K562 (cell line): ENCODE measurements at regions not wholly inside any gene's neighbourhood (a gene's known extent, or its start where the extent isn't known, plus 50 kb on each side); places are given as distances from the start of the nearest gene placed in this dataset.
A peak's percentile ranks its signal among the peaks of the same experiment; 100 is the strongest.

ENCODE experiments used
- BACH1 ChIP-seq: fragments of 200-800 bp; sonication (Bioruptor generic); IDR thresholded peaks from 2 replicates; pipeline ENCODE4 v1.6.1; 2016; ENCODE audit warnings: missing genetic modification characterization, missing compliant biosample characterization
- CCNT2 ChIP-seq: IDR thresholded peaks from 2 replicates; pipeline ENCODE4 v1.6.1; 2011; ENCODE audit warnings: borderline replicate concordance, low read depth, mild to moderate bottlenecking, moderate library complexity, mixed read lengths, low read length; ENCODE audit not compliant: insufficient read length; ENCODE audit errors: extremely low read depth
- CHD2 ChIP-seq: IDR thresholded peaks from 2 replicates; pipeline ENCODE4 v1.6.1; 2011; ENCODE audit warnings: low read depth, low read length
- GTF3C2 ChIP-seq: IDR thresholded peaks from 3 replicates; pipeline ENCODE4 v1.6.1; 2011; ENCODE audit warnings: borderline replicate concordance, mild to moderate bottlenecking, moderate library complexity; ENCODE audit not compliant: insufficient read length; ENCODE audit errors: extremely low read depth
- HSF4 ChIP-seq: fragments of 250-450 bp; sonication (Bioruptor Pico); IDR thresholded peaks from 2 replicates; pipeline ENCODE4 v2.1.2; 2022; ENCODE audit warnings: mild to moderate bottlenecking, moderate library complexity, borderline replicate concordance
- IRF2 ChIP-seq: sonication (generic); formaldehyde crosslinking; IDR thresholded peaks from 2 replicates; pipeline ENCODE4 v1.8.1; 2022; ENCODE audit warnings: mild to moderate bottlenecking, missing genetic modification reagents
- KDM5B ChIP-seq: fragments of 200-600 bp; sonication (generic); IDR thresholded peaks from 2 replicates; pipeline ENCODE4 v1.6.1; 2012; ENCODE audit warnings: low read depth, mild to moderate bottlenecking, moderate library complexity, low read length, control low read depth, inconsistent platforms; ENCODE audit not compliant: insufficient replicate concordance
- MAFF ChIP-seq: IDR thresholded peaks from 2 replicates; pipeline ENCODE4 v1.6.1; 2012; ENCODE audit warnings: low read length, improper control_type of control experiment
- MAX ChIP-seq: sonication (generic); formaldehyde crosslinking; IDR thresholded peaks from 2 replicates; pipeline ENCODE4 v1.9.0; 2022; ENCODE audit warnings: mild to moderate bottlenecking, missing genetic modification reagents
- MED1 ChIP-seq: sonication (generic); formaldehyde crosslinking; IDR thresholded peaks from 2 replicates; pipeline ENCODE4 v1.8.1; 2023; ENCODE audit warnings: missing genetic modification reagents, borderline replicate concordance
- NFE2 ChIP-seq: IDR thresholded peaks from 2 replicates; pipeline ENCODE4 v1.6.1; 2014; ENCODE audit warnings: antibody characterized with exemption, low read depth
- NFIC ChIP-seq: fragments of 450-650 bp; IDR thresholded peaks from 2 replicates; pipeline ENCODE4 v1.6.1; 2017; ENCODE audit warnings: mild to moderate bottlenecking, inconsistent platforms
- NR1H2 ChIP-seq: sonication (generic); formaldehyde crosslinking; IDR thresholded peaks from 2 replicates; pipeline ENCODE4 v1.4.0; 2020; ENCODE audit warnings: mild to moderate bottlenecking, missing genetic modification reagents
- PML ChIP-seq: IDR thresholded peaks from 2 replicates; pipeline ENCODE4 v1.6.1; 2012; ENCODE audit warnings: low read length, inconsistent platforms
- PPARD ChIP-seq: fragments of 250-450 bp; sonication (Bioruptor Pico); IDR thresholded peaks from 2 replicates; pipeline ENCODE4 v1.8.0; 2022; ENCODE audit warnings: inconsistent platforms, mild to moderate bottlenecking, moderate library complexity
- RFX1 ChIP-seq: fragments of 450-650 bp; IDR thresholded peaks from 2 replicates; pipeline ENCODE4 v1.6.1; 2016; ENCODE audit warnings: mild to moderate bottlenecking, moderate library complexity
- STAT5B ChIP-seq: fragments of 250-450 bp; sonication (Bioruptor Pico); IDR thresholded peaks from 2 replicates; pipeline ENCODE4 v1.8.0; 2021; ENCODE audit warnings: mild to moderate bottlenecking, inconsistent platforms
- TEAD1 ChIP-seq, 2 experiments: fragments of 450-650 bp in 1 of 2; sonication (generic) in 1 of 2; formaldehyde crosslinking; IDR thresholded peaks; 2 replicates each; pipeline versions ENCODE4 v1.4.0 to v1.8.0; 2020 to 2022; ENCODE audit warnings: mild to moderate bottlenecking in 2 of 2, missing genetic modification reagents in 1 of 2
- TOE1 ChIP-seq, 2 experiments: fragments of 450-650 bp in 1 of 2; sonication (generic) in 1 of 2; formaldehyde crosslinking in 1 of 2; IDR thresholded peaks; 2 replicates each; pipeline versions ENCODE4 v1.7.1 to v1.8.0; 2016 to 2022; ENCODE audit warnings: borderline replicate concordance in 2 of 2, mild to moderate bottlenecking in 2 of 2, antibody characterized with exemption in 1 of 2, inconsistent platforms in 1 of 2, low read depth in 1 of 2, missing genetic modification reagents in 1 of 2, moderate library complexity in 1 of 2
- USF1 ChIP-seq: sonication (generic); formaldehyde crosslinking; IDR thresholded peaks from 2 replicates; pipeline ENCODE4 v1.9.0; 2022; ENCODE audit warnings: mild to moderate bottlenecking, missing genetic modification reagents
- ZEB2 ChIP-seq: fragments of 450-650 bp; IDR thresholded peaks from 2 replicates; pipeline ENCODE4 v1.6.1; 2016
- ZNF347 ChIP-seq: fragments of 450-650 bp; formaldehyde crosslinking; IDR thresholded peaks from 2 replicates; pipeline ENCODE4 v1.4.0; 2020; ENCODE audit warnings: low read depth, mild to moderate bottlenecking, moderate library complexity
- ZNF655 ChIP-seq: fragments of 250-450 bp; sonication (Bioruptor Pico); IDR thresholded peaks from 2 replicates; pipeline ENCODE4 v1.5.0; 2021

- TF ChIP-seq KDM5B (no peak), MAX (no peak), TOE1 (IDR thresholded peaks at IDR 0.05; ENCODE audit: borderline replicate concordance) (no peak), TOE1 (CRISPR knock-in tag; IDR thresholded peaks at IDR 0.05; ENCODE audit: borderline replicate concordance, low read depth) (no peak), ZEB2 (no peak), ZNF655 (CRISPR knock-in tag) (no peak), NR1H2 (CRISPR knock-in tag) (no peak), ZNF347 (CRISPR knock-in tag) (no peak), STAT5B (CRISPR knock-in tag) (no peak), HSF4 (CRISPR knock-in tag) (no peak), CCNT2 (peak; percentile 25), PPARD (CRISPR knock-in tag) (no peak), RFX1 (no peak), MED1 (CRISPR knock-in tag) (no peak), BACH1 (tag) (no peak), USF1 (CRISPR knock-in tag) (no peak), PML (0 out of 2 replicates have a peak, but pooled peaks have one; percentile 55), IRF2 (CRISPR knock-in tag) (no peak), CHD2 (no peak), NFE2 (peak; percentile 38; the same call in 1 of the 2 replicates), GTF3C2 (no peak), NFIC (peak; percentile 38), MAFF (peak; percentile 26; the same call in 1 of the 2 replicates), TEAD1 (CRISPR knock-in tag; IDR thresholded peaks at IDR 0.05) (no peak)
These were observed 306.4 kb downstream of the NXPE2 start (continued) for GRCh38 chr11:114984611-114985163.
